GM23338 (cell line): ENCODE measurements at regions not wholly inside any gene's neighbourhood (a gene's known extent, or its start where the extent isn't known, plus 50 kb on each side); places are given as distances from the start of the nearest gene placed in this dataset.

Experiments
- ATAC-seq: fragments of 200-7000 bp; cut with Tn5 transposase; 3 replicates; pipeline ENCODE4 v1.9.1; 2020
- DNase-seq: peaks from one replicate; pipeline ENCODE4 v3.0.0-alpha.2; 2015; ENCODE audit warnings: low spot score
- H2AFZ ChIP-seq: fragments of 200-600 bp; sonication (generic); 2 replicates; pipeline ENCODE4 v1.8.0; 2016; ENCODE audit warnings: antibody characterized with exemption, mild to moderate bottlenecking, moderate library complexity
- H3F3A ChIP-seq: fragments of 200-600 bp; sonication (generic); replicated peaks from 2 replicates; pipeline ENCODE4 v1.8.0; 2017; ENCODE audit warnings: antibody characterized with exemption, mixed run types, low read depth
- H3K27ac ChIP-seq: fragments of 200-600 bp; sonication (generic); 2 replicates; pipeline ENCODE4 v1.6.1; 2016; ENCODE audit warnings: low read depth
- H3K27me3 ChIP-seq: fragments of 200-600 bp; sonication (generic); 2 replicates; pipeline ENCODE4 v1.8.0; 2016; ENCODE audit warnings: mild to moderate bottlenecking, mixed run types, moderate library complexity; ENCODE audit not compliant: insufficient read depth
- H3K36me3 ChIP-seq: fragments of 200-600 bp; sonication (generic); 2 replicates; pipeline ENCODE4 v1.8.0; 2016; ENCODE audit warnings: mild to moderate bottlenecking; ENCODE audit not compliant: insufficient read depth
- H3K4me1 ChIP-seq: fragments of 200-600 bp; sonication (generic); 2 replicates; pipeline ENCODE4 v1.8.0; 2016; ENCODE audit warnings: mild to moderate bottlenecking, moderate library complexity; ENCODE audit not compliant: insufficient read depth
- H3K4me2 ChIP-seq: fragments of 200-600 bp; sonication (generic); 2 replicates; pipeline ENCODE4 v1.7.1; 2017; ENCODE audit warnings: mixed run types
- H3K4me3 ChIP-seq: fragments of 200-600 bp; sonication (generic); 2 replicates; pipeline ENCODE4 v1.6.1; 2016; ENCODE audit warnings: mixed run types
- H3K79me2 ChIP-seq: fragments of 200-600 bp; sonication (generic); replicated peaks from 2 replicates; pipeline ENCODE4 v1.8.0; 2017; ENCODE audit warnings: mild to moderate bottlenecking; ENCODE audit not compliant: insufficient read depth
- H3K9me2 ChIP-seq: fragments of 200-600 bp; sonication (generic); 2 replicates; pipeline ENCODE4 v1.8.0; 2017; ENCODE audit not compliant: insufficient read depth
- H4K20me1 ChIP-seq: fragments of 200-600 bp; sonication (generic); replicated peaks from 2 replicates; pipeline ENCODE4 v1.8.0; 2017; ENCODE audit warnings: mild to moderate bottlenecking; ENCODE audit not compliant: insufficient read depth
- H3K27ac Mint-ChIP-seq: 2 replicates; pipeline ENCODE4 v1.8.0; 2020; ENCODE audit warnings: inconsistent platforms, mild to moderate bottlenecking, moderate library complexity, mixed read lengths
- H3K27me3 Mint-ChIP-seq: 3 replicates; pipeline ENCODE4 v1.8.0; 2022; ENCODE audit warnings: low read depth, mild to moderate bottlenecking, moderate library complexity, mixed read lengths, inconsistent platforms; ENCODE audit not compliant: insufficient read depth, poor library complexity
- H3K36me3 Mint-ChIP-seq: 3 replicates; pipeline ENCODE4 v1.8.0; 2021; ENCODE audit warnings: low read depth, mild to moderate bottlenecking, inconsistent platforms, moderate library complexity, mixed read lengths
- H3K4me1 Mint-ChIP-seq: 3 replicates; pipeline ENCODE4 v1.8.0; 2020; ENCODE audit warnings: mild to moderate bottlenecking, inconsistent platforms, mixed read lengths
- H3K4me3 Mint-ChIP-seq: 3 replicates; pipeline ENCODE4 v1.8.0; 2021; ENCODE audit warnings: moderate library complexity, mild to moderate bottlenecking, inconsistent platforms, mixed read lengths
- H3K9me3 Mint-ChIP-seq: 3 replicates; pipeline ENCODE4 v1.8.0; 2020; ENCODE audit warnings: moderate library complexity, mild to moderate bottlenecking, inconsistent platforms, mixed read lengths
- CREB1 ChIP-seq: fragments of 250-450 bp; sonication (Bioruptor Pico); IDR thresholded peaks from 2 replicates; pipeline ENCODE4 v1.5.0; 2020; ENCODE audit warnings: low read depth, mild to moderate bottlenecking, moderate library complexity
- JUNB ChIP-seq: IDR thresholded peaks from one replicate; pipeline ENCODE4 v1.6.1; 2016; ENCODE audit warnings: antibody characterized with exemption; ENCODE audit not compliant: unreplicated experiment
- NANOG ChIP-seq: IDR thresholded peaks from 2 replicates; pipeline ENCODE4 v1.6.1; 2016; ENCODE audit warnings: antibody characterized with exemption, borderline replicate concordance
- POLR2AphosphoS5 ChIP-seq: IDR thresholded peaks from 2 replicates; pipeline ENCODE4 v1.6.1; 2016; ENCODE audit warnings: antibody characterized with exemption, low read depth
- REST ChIP-seq: IDR thresholded peaks from one replicate; pipeline ENCODE4 v1.6.1; 2018; ENCODE audit warnings: antibody characterized with exemption; ENCODE audit not compliant: unreplicated experiment
- STAT1 ChIP-seq: IDR thresholded peaks from one replicate; pipeline ENCODE4 v1.6.1; 2016; ENCODE audit warnings: antibody characterized with exemption; ENCODE audit not compliant: unreplicated experiment
- ZNF114 ChIP-seq: fragments of 250-450 bp; sonication (Bioruptor Pico); IDR thresholded peaks from 2 replicates; pipeline ENCODE4 v1.5.0; 2020; ENCODE audit warnings: mild to moderate bottlenecking, moderate library complexity
- ZNF331 ChIP-seq: fragments of 250-450 bp; sonication (Bioruptor Pico); IDR thresholded peaks from 2 replicates; pipeline ENCODE4 v1.5.0; 2020; ENCODE audit warnings: low read depth, mild to moderate bottlenecking, moderate library complexity
- TF ChIP-seq, protein P1 (sequence below): IDR thresholded peaks from 2 replicates; pipeline ENCODE4 v1.6.1; 2016; ENCODE audit warnings: antibody characterized with exemption

GRCh38 chr2:65658881-65659280 lies 226.5 kb upstream of the SPRED2 start:
- Mint-ChIP-seq H3K4me1 (peaks cover 2% of the 10 kb centered on the region; the same call in 1 of the 3 replicates), H3K27ac (no peak overlapping the region), H3K36me3 (no peaks in the 10 kb centered on the region), H3K9me3 (no peaks in the 10 kb centered on the region), H3K27me3 (peaks cover 2% of the 10 kb centered on the region), H3K4me3 (no peak overlapping the region)
- no peaks in the 10 kb centered on the region for H3F3A ChIP-seq
- H3K4me2 ChIP-seq: no peak overlapping the region
- H3K27me3 ChIP-seq: no peaks in the 10 kb centered on the region
- no peaks in the 10 kb centered on the region for H3K36me3 ChIP-seq
- no peak overlapping the region for H3K4me3 ChIP-seq
- no peak overlapping the region for H2AFZ ChIP-seq
- no peak overlapping the region for H3K27ac ChIP-seq
- H3K9me2 ChIP-seq: no peaks in the 10 kb centered on the region
- no peak for ATAC-seq
- TF ChIP-seq, protein P1, sequence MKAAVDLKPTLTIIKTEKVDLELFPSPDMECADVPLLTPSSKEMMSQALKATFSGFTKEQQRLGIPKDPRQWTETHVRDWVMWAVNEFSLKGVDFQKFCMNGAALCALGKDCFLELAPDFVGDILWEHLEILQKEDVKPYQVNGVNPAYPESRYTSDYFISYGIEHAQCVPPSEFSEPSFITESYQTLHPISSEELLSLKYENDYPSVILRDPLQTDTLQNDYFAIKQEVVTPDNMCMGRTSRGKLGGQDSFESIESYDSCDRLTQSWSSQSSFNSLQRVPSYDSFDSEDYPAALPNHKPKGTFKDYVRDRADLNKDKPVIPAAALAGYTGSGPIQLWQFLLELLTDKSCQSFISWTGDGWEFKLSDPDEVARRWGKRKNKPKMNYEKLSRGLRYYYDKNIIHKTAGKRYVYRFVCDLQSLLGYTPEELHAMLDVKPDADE: no peak
- TF ChIP-seq REST: no peak
- DNase-seq: no peak
- H4K20me1 ChIP-seq: no peaks in the 10 kb centered on the region
- H3K4me1 ChIP-seq: no peaks in the 10 kb centered on the region
- no peaks in the 10 kb centered on the region for H3K79me2 ChIP-seq

DNA sequence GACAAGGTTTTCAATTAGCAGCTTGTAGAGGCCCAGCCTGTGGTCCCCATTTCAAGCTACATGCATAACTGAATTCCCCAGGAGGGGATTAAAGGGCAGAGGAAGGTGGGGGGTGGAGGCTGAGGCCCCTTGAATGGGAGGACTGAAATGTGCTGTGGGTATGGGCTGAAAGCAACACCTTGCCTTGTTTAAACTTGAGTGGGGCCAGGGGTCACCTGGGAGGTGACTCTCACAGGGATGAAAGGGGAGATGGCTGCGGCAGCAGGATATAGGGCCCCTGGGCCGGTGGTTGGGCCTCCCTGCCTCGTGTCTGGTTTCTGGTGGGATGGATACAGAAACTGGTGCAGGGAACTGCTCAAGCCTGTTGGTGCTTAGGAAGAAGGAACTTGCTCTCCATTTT lies 225.9 kb upstream of the SPRED2 start:
- ATAC-seq: no peak
- H3K27ac Mint-ChIP-seq: no peak overlapping the region

DNA sequence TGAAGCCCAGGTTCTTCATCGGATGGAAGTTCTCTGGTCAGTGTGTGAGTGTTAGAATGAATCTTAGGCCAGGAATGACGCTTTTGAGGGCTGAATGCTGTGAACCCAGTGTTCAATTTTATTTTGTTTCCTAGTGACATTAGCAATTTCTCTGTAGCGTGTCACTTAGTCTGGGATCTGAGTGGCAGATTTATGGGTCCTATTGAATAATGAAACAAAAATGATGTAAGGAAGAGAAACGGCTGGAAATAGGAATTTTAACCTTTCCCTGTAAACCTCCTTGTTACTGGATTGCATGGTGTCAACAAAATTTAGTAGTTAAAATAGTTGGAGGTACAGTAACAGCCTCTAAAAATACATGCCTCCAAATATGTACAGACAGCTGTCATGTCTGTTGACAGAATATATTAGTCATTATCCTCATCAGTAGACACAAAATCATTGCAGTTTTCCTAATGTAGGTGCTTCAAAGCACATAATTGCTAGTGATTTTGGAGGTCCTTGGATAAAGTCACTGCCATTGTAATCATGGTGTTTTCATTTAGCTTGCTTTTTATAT lies 223.8 kb upstream of the SPRED2 start:
- no peak for ATAC-seq
- H3K4me2 ChIP-seq: no peak overlapping the region
- no peak overlapping the region for H3K4me3 Mint-ChIP-seq
- TF ChIP-seq REST (no peak), CREB1 (CRISPR knock-in tag) (no peak), STAT1 (no peak), ZNF114 (no peak), ZNF331 (CRISPR knock-in tag) (no peak), JUNB (no peak), NANOG (no peak)
- TF ChIP-seq, protein P1: no peak

More for the DNA sequence above, 225.9 kb upstream of the SPRED2 start:
- Histone ChIP-seq H3K79me2 (no peaks in the 10 kb centered on the region), H4K20me1 (no peaks in the 10 kb centered on the region), H3K36me3 (no peaks in the 10 kb centered on the region), H3K4me2 (no peak overlapping the region), H3F3A (no peaks in the 10 kb centered on the region), H3K4me3 (no peak overlapping the region), H3K4me1 (no peaks in the 10 kb centered on the region), H3K9me2 (no peaks in the 10 kb centered on the region), H2AFZ (peak overlapping the region; percentile 18; the same call in 1 of the 2 replicates), H3K27ac (no peak overlapping the region), H3K27me3 (no peaks in the 10 kb centered on the region)
- H3K27me3 Mint-ChIP-seq: peaks cover 2% of the 10 kb centered on the region
- no peaks in the 10 kb centered on the region for H3K36me3 Mint-ChIP-seq
- no peaks in the 10 kb centered on the region for H3K9me3 Mint-ChIP-seq
- H3K4me1 Mint-ChIP-seq: peaks cover 2% of the 10 kb centered on the region; the same call in 1 of the 3 replicates
- no peak for TF ChIP-seq POLR2AphosphoS5
- no peak for DNase-seq
- no peak overlapping the region for H3K4me3 Mint-ChIP-seq

More for the DNA sequence above, 223.8 kb upstream of the SPRED2 start:
- Histone ChIP-seq H3K36me3 (no peaks in the 10 kb centered on the region), H3F3A (no peaks in the 10 kb centered on the region), H4K20me1 (no peaks in the 10 kb centered on the region), H3K27ac (no peak overlapping the region), H3K9me2 (no peaks in the 10 kb centered on the region), H3K4me3 (no peak overlapping the region), H3K27me3 (no peaks in the 10 kb centered on the region), H2AFZ (0 out of 2 replicates have a peak overlapping the region, but pooled peaks have one; percentile 6), H3K79me2 (no peaks in the 10 kb centered on the region), H3K4me1 (no peaks in the 10 kb centered on the region)
- H3K27ac Mint-ChIP-seq: no peak overlapping the region
- peaks cover 2% of the 10 kb centered on the region; the same call in 1 of the 3 replicates for H3K4me1 Mint-ChIP-seq
- H3K36me3 Mint-ChIP-seq: no peaks in the 10 kb centered on the region
- DNase-seq: no peak
- H3K27me3 Mint-ChIP-seq: peaks cover 2% of the 10 kb centered on the region
- no peaks in the 10 kb centered on the region for H3K9me3 Mint-ChIP-seq
